CD14-positive monocyte (primary cell): ENCODE measurements at regions not wholly inside any gene's neighbourhood (a gene's known extent, or its start where the extent isn't known, plus 50 kb on each side); places are given as distances from the start of the nearest gene placed in this dataset.

Experiments used
- DNase-seq, 3 donors: peaks; one replicate each; pipeline ENCODE4 v3.0.0-alpha.2; 2011 to 2022
- H2AFZ ChIP-seq: 2 replicates; pipeline ENCODE4 v1.6.0; 2012; ENCODE audit warnings: mild to moderate bottlenecking, low read depth, low read length, inconsistent platforms; ENCODE audit not compliant: insufficient read depth, poor library complexity, severe bottlenecking
- H3K27ac ChIP-seq, 2 donors: 1 replicate in 1 of 2; 2 replicates in 1 of 2; pipeline ENCODE4 v1.5.1; 2012 to 2013; ENCODE audit warnings: low read length in 2 of 2, control low read depth in 1 of 2, inconsistent platforms in 1 of 2, low read depth in 1 of 2, mild to moderate bottlenecking in 1 of 2
- H3K27me3 ChIP-seq, 2 donors: one replicate each; pipeline versions ENCODE4 v1.6.0 to v1.6.1; 2011 to 2013; ENCODE audit warnings: low read length in 2 of 2; ENCODE audit not compliant: control insufficient read depth in 2 of 2, insufficient read depth in 2 of 2
- H3K36me3 ChIP-seq, 2 donors: replicated peaks in 1 of 2; 1 replicate in 1 of 2; 2 replicates in 1 of 2; pipeline versions ENCODE4 v1.5.1 to v1.6.1; 2012 to 2013; ENCODE audit warnings: low read length in 2 of 2, control low read depth in 1 of 2, inconsistent platforms in 1 of 2, mild to moderate bottlenecking in 1 of 2; ENCODE audit not compliant: insufficient read depth in 2 of 2, control insufficient read depth in 1 of 2
- H3K4me1 ChIP-seq, 2 donors: 1 replicate in 1 of 2; 2 replicates in 1 of 2; pipeline versions ENCODE4 v1.5.1 to v1.6.1; 2012 to 2013; ENCODE audit warnings: low read length in 2 of 2, control low read depth in 1 of 2, inconsistent platforms in 1 of 2, mild to moderate bottlenecking in 1 of 2, moderate library complexity in 1 of 2; ENCODE audit not compliant: insufficient read depth in 2 of 2, control insufficient read depth in 1 of 2
- H3K4me2 ChIP-seq: replicated peaks from 2 replicates; pipeline ENCODE3; 2012; ENCODE audit warnings: low read length, moderate library complexity, mild to moderate bottlenecking; ENCODE audit not compliant: poor library complexity, severe bottlenecking; ENCODE audit errors: extremely low read depth
- H3K4me3 ChIP-seq, 3 experiments: fragments of 200-600 bp in 1 of 3; sonication (generic) in 1 of 3; replicated peaks in 1 of 3; 1 replicate in 2 of 3; 2 replicates in 1 of 3; pipeline ENCODE4 v1.5.1; 2011 to 2013; ENCODE audit warnings: low read length in 3 of 3, mild to moderate bottlenecking in 3 of 3, control low read depth in 2 of 3, low read depth in 2 of 3, inconsistent platforms in 1 of 3, moderate library complexity in 1 of 3
- H3K79me2 ChIP-seq: 2 replicates; pipeline ENCODE4 v1.6.0; 2012; ENCODE audit warnings: mild to moderate bottlenecking, control low read depth, inconsistent platforms, low read length, moderate library complexity; ENCODE audit not compliant: insufficient read depth
- H3K9ac ChIP-seq: 2 replicates; pipeline ENCODE4 v1.6.0; 2017; ENCODE audit warnings: low read length, mild to moderate bottlenecking; ENCODE audit not compliant: insufficient read depth, poor library complexity, severe bottlenecking
- H3K9me3 ChIP-seq, 2 donors: replicated peaks in 1 of 2; 1 replicate in 1 of 2; 2 replicates in 1 of 2; pipeline versions ENCODE4 v1.5.1 to v1.6.1; 2012 to 2013; ENCODE audit warnings: low read length in 2 of 2, control low read depth in 1 of 2; ENCODE audit not compliant: control insufficient read depth in 1 of 2, insufficient read depth in 1 of 2
- H4K20me1 ChIP-seq: 2 replicates; pipeline ENCODE4 v1.6.0; 2012; ENCODE audit warnings: mild to moderate bottlenecking, low read length, control low read depth, moderate library complexity; ENCODE audit not compliant: insufficient read depth
- H3K27ac Mint-ChIP-seq, 7 donors: one replicate each; pipeline ENCODE4 v1.8.0; 2020; ENCODE audit warnings: mild to moderate bottlenecking in 7 of 7, mixed read lengths in 7 of 7, moderate library complexity in 6 of 7, inconsistent platforms in 2 of 7
- H3K27me3 Mint-ChIP-seq, 3 donors: one replicate each; pipeline ENCODE4 v1.8.0; 2021 to 2022; ENCODE audit warnings: low read depth in 3 of 3, mild to moderate bottlenecking in 3 of 3, mixed read lengths in 3 of 3, moderate library complexity in 3 of 3, inconsistent platforms in 1 of 3
- H3K36me3 Mint-ChIP-seq, 2 donors: one replicate each; pipeline ENCODE4 v1.8.0; 2020; ENCODE audit warnings: mixed read lengths in 2 of 2, inconsistent platforms in 1 of 2, mild to moderate bottlenecking in 1 of 2
- H3K4me1 Mint-ChIP-seq: one replicate; pipeline ENCODE4 v1.8.0; 2020; ENCODE audit warnings: mild to moderate bottlenecking, mixed read lengths
- H3K4me3 Mint-ChIP-seq, 2 donors: one replicate each; pipeline ENCODE4 v1.8.0; 2020; ENCODE audit warnings: mild to moderate bottlenecking in 2 of 2, mixed read lengths in 2 of 2, moderate library complexity in 1 of 2
- H3K9me3 Mint-ChIP-seq, 7 donors: one replicate each; pipeline ENCODE4 v1.8.0; 2020 to 2022; ENCODE audit warnings: mixed read lengths in 7 of 7, mild to moderate bottlenecking in 6 of 7, moderate library complexity in 6 of 7, inconsistent platforms in 2 of 7
- CTCF ChIP-seq: fragments of 200-600 bp; IDR thresholded peaks from one replicate; pipeline ENCODE4 v1.8.0; 2022; ENCODE audit warnings: antibody characterized with exemption, mild to moderate bottlenecking
- WGBS: methylation state at CpG from one replicate; pipeline ENCODE4 v1.1.5; 2013; ENCODE audit warnings: missing lambda C conversion rate; ENCODE audit not compliant: insufficient coverage; 5-methylcytosine and 5-hydroxymethylcytosine counted together
- intact Hi-C, 2 donors: fragments of 100-400 bp; cut with micrococcal nuclease; formaldehyde crosslinking; loops; one replicate each; pipeline versions ENCODE4 v1.15.0 to v1.15.1; 2023

DNA sequence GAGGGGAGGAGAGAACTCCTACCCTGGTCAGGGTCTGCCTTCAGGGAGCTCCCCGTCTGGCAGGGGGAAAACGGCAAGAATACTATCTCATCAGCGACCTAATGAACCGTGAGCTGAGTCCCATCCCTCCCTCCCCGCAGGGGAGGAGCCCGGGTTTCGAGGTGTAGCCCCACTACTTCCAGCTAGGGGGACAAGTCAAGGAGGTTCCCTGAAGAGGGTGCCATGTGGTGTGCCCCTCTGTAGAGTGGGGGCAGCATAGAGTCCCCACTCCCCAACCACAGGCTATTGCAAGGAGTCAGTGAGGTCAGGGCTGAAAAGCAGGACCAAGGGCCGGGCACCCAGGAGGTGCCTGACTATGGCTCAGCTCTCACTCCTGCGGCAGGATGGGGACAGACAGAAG is 50.9 kb upstream of the RXRA start:
- H3K27ac Mint-ChIP-seq: peak overlapping the region in 1 of 7 donors; percentile 41
- H3K27me3 Mint-ChIP-seq: peaks cover 12 to 22% (median 19%) of the 10 kb centered on the region in 3 donors
- Histone ChIP-seq H2AFZ (no peak overlapping the region), H3K36me3 (no peaks in the 10 kb centered on the region), H3K79me2 (no peaks in the 10 kb centered on the region), H3K4me2 (no peak overlapping the region), H3K4me1 (peaks cover 23 to 26% of the 10 kb centered on the region in 2 donors), H3K9me3 (peaks cover 0 to 7% of the 10 kb centered on the region in 2 donors), H3K4me3 (no peak overlapping the region), H4K20me1 (peaks cover 5% of the 10 kb centered on the region), H3K27ac (no peak overlapping the region), H3K27me3 (peaks cover 0 to 5% of the 10 kb centered on the region in 2 donors), H3K9ac (no peak overlapping the region)
- H3K4me3 Mint-ChIP-seq: peak overlapping the region in 1 of 2 donors; percentile 54
- no peaks in the 10 kb centered on the region for H3K36me3 Mint-ChIP-seq
- 100% methylated on average over 1 of the region's 9 CpGs for WGBS
- intact Hi-C loops: no loop called here
- no peak for DNase-seq
- peaks cover 0 to 4% (median 0%) of the 10 kb centered on the region in 7 donors for H3K9me3 Mint-ChIP-seq
- peaks cover 21% of the 10 kb centered on the region for H3K4me1 Mint-ChIP-seq
- TF ChIP-seq CTCF: no peak

- Histone ChIP-seq H3K4me1 (peaks cover 23 to 26% of the 10 kb centered on the region in 2 donors), H2AFZ (peak overlapping the region; percentile 43), H3K27ac (no peak overlapping the region), H3K9ac (no peak overlapping the region), H3K4me3 (peak overlapping the region in 1 of 3 experiments; percentile 14), H3K27me3 (peaks cover 0 to under 1% of the 10 kb centered on the region in 2 donors), H3K4me2 (peak overlapping the region; percentile 37), H3K36me3 (no peaks in the 10 kb centered on the region), H3K9me3 (peaks cover 0 to 7% of the 10 kb centered on the region in 2 donors), H4K20me1 (peaks cover 5% of the 10 kb centered on the region), H3K79me2 (no peaks in the 10 kb centered on the region)
- Mint-ChIP-seq H3K27ac (peak overlapping the region in 4 of 7 donors; percentile 20 to 58 (median 54)), H3K4me1 (peaks cover 21% of the 10 kb centered on the region), H3K36me3 (no peaks in the 10 kb centered on the region), H3K27me3 (peaks cover 17 to 23% (median 19%) of the 10 kb centered on the region in 3 donors), H3K9me3 (peaks cover 0 to 4% (median 0%) of the 10 kb centered on the region in 7 donors), H3K4me3 (peak overlapping the region; percentile 37 to 83)
- TF ChIP-seq CTCF: no peak
- WGBS: 11% methylated on average over 7 of the region's 13 CpGs
- intact Hi-C loops: no loop called here
- peak; percentile 35 to 51 (median 42) for DNase-seq
Observed at GRCh38 chr9:134276453-134277245, 49.6 kb upstream of the RXRA start.
